ENCODE measurements at regions not wholly inside any gene's neighbourhood (a gene's known extent, or its start where the extent isn't known, plus 50 kb on each side); places are given as distances from the start of the nearest gene placed in this dataset.

GRCh38 chr2:177326591-177326990, 62.1 kb upstream of the NFE2L2 start:
- H3K27me3 ChIP-seq (ENCODE audit: control insufficient read depth, insufficient read depth, low read length) = no peaks in the 10 kb centered on the region
- H3K9ac ChIP-seq (ENCODE audit: low read depth, low read length) = no peak overlapping the region
- H3K4me1 ChIP-seq (ENCODE audit: control insufficient read depth, insufficient read depth, low read length) = peaks cover 1% of the 10 kb centered on the region
- no peaks in the 10 kb centered on the region for H3K9me3 ChIP-seq (ENCODE audit: control insufficient read depth, insufficient read depth, low read length)
- no peak overlapping the region for H3K4me3 ChIP-seq (ENCODE audit: low read depth, low read length)
- no peak overlapping the region for H3K27ac ChIP-seq (ENCODE audit: low read depth, low read length)
- H3K36me3 ChIP-seq (ENCODE audit: control insufficient read depth, insufficient read depth, low read length) = no peaks in the 10 kb centered on the region

- no peaks in the 10 kb centered on the region for H3K9me3 ChIP-seq (ENCODE audit: control insufficient read depth, insufficient read depth, low read length)
- no peaks in the 10 kb centered on the region for H3K27me3 ChIP-seq (ENCODE audit: control insufficient read depth, insufficient read depth, low read length)
- no peaks in the 10 kb centered on the region for H3K36me3 ChIP-seq (ENCODE audit: control insufficient read depth, insufficient read depth, low read length)
- H3K9ac ChIP-seq (ENCODE audit: low read depth, low read length) = no peak overlapping the region
- peaks cover 6% of the 10 kb centered on the region for H3K4me1 ChIP-seq (ENCODE audit: control insufficient read depth, insufficient read depth, low read length)
- no peak overlapping the region for H3K27ac ChIP-seq (ENCODE audit: low read depth, low read length)
- no peak overlapping the region for H3K4me3 ChIP-seq (ENCODE audit: low read depth, low read length)
These were observed 62.5 kb upstream of the NFE2L2 start for GRCh38 chr2:177327009-177327408.

- H3K4me1 ChIP-seq (ENCODE audit: control insufficient read depth, insufficient read depth, low read length) = peaks cover 14% of the 10 kb centered on the region
These were observed 63.5 kb upstream of the NFE2L2 start for GRCh38 chr2:177328056-177328455.

GRCh38 chr2:177329064-177329463, 63.5 kb upstream of the AGPS start:
- Histone ChIP-seq H3K36me3 (ENCODE audit: control insufficient read depth, insufficient read depth, low read length) (no peaks in the 10 kb centered on the region), H3K4me1 (ENCODE audit: control insufficient read depth, insufficient read depth, low read length) (peaks cover 18% of the 10 kb centered on the region), H3K4me3 (ENCODE audit: low read depth, low read length) (no peak overlapping the region), H3K27ac (ENCODE audit: low read depth, low read length) (no peak overlapping the region), H3K9me3 (ENCODE audit: control insufficient read depth, insufficient read depth, low read length) (no peaks in the 10 kb centered on the region), H3K9ac (ENCODE audit: low read depth, low read length) (no peak overlapping the region), H3K27me3 (ENCODE audit: control insufficient read depth, insufficient read depth, low read length) (no peaks in the 10 kb centered on the region)

More at GRCh38 chr2:177328056-177328455, 63.5 kb upstream of the NFE2L2 start:
- H3K36me3 ChIP-seq (ENCODE audit: control insufficient read depth, insufficient read depth, low read length) = no peaks in the 10 kb centered on the region
- H3K27ac ChIP-seq (ENCODE audit: low read depth, low read length) = no peak overlapping the region
- no peak overlapping the region for H3K9ac ChIP-seq (ENCODE audit: low read depth, low read length)
- no peaks in the 10 kb centered on the region for H3K27me3 ChIP-seq (ENCODE audit: control insufficient read depth, insufficient read depth, low read length)
- H3K9me3 ChIP-seq (ENCODE audit: control insufficient read depth, insufficient read depth, low read length) = no peaks in the 10 kb centered on the region
- no peak overlapping the region for H3K4me3 ChIP-seq (ENCODE audit: low read depth, low read length)

- Histone ChIP-seq H3K36me3 (ENCODE audit: control insufficient read depth, insufficient read depth, low read length) (no peaks in the 10 kb centered on the region), H3K4me1 (ENCODE audit: control insufficient read depth, insufficient read depth, low read length) (peaks cover 18% of the 10 kb centered on the region), H3K27me3 (ENCODE audit: control insufficient read depth, insufficient read depth, low read length) (no peaks in the 10 kb centered on the region), H3K4me3 (ENCODE audit: low read depth, low read length) (no peak overlapping the region), H3K9ac (ENCODE audit: low read depth, low read length) (no peak overlapping the region), H3K27ac (ENCODE audit: low read depth, low read length) (no peak overlapping the region), H3K9me3 (ENCODE audit: control insufficient read depth, insufficient read depth, low read length) (no peaks in the 10 kb centered on the region)
These were observed 61.0 kb upstream of the AGPS start for GRCh38 chr2:177331466-177331997.

GRCh38 chr2:177332026-177332991, 60.3 kb upstream of the AGPS start:
- H3K4me3 ChIP-seq (ENCODE audit: low read depth, low read length) = no peak overlapping the region; the same call in 1 of the 2 replicates
- H3K9ac ChIP-seq (ENCODE audit: low read depth, low read length) = peak overlapping the region; percentile 29
- peak overlapping the region; percentile 53 for H3K27ac ChIP-seq (ENCODE audit: low read depth, low read length)

GRCh38 chr2:177332992-177333388, 59.6 kb upstream of the AGPS start:
- H3K9me3 ChIP-seq (ENCODE audit: control insufficient read depth, insufficient read depth, low read length) = no peaks in the 10 kb centered on the region
- peaks cover 18% of the 10 kb centered on the region for H3K4me1 ChIP-seq (ENCODE audit: control insufficient read depth, insufficient read depth, low read length)
- peak overlapping the region; percentile 29 for H3K9ac ChIP-seq (ENCODE audit: low read depth, low read length)
- H3K36me3 ChIP-seq (ENCODE audit: control insufficient read depth, insufficient read depth, low read length) = no peaks in the 10 kb centered on the region
- no peak overlapping the region for H3K4me3 ChIP-seq (ENCODE audit: low read depth, low read length)
- peak overlapping the region; percentile 53 for H3K27ac ChIP-seq (ENCODE audit: low read depth, low read length)
- no peaks in the 10 kb centered on the region for H3K27me3 ChIP-seq (ENCODE audit: control insufficient read depth, insufficient read depth, low read length)

More at GRCh38 chr2:177332026-177332991, 60.3 kb upstream of the AGPS start:
- H3K9me3 ChIP-seq (ENCODE audit: control insufficient read depth, insufficient read depth, low read length) = no peaks in the 10 kb centered on the region
- H3K27me3 ChIP-seq (ENCODE audit: control insufficient read depth, insufficient read depth, low read length) = no peaks in the 10 kb centered on the region
- H3K4me1 ChIP-seq (ENCODE audit: control insufficient read depth, insufficient read depth, low read length) = peaks cover 18% of the 10 kb centered on the region
- no peaks in the 10 kb centered on the region for H3K36me3 ChIP-seq (ENCODE audit: control insufficient read depth, insufficient read depth, low read length)

GRCh38 chr2:177334940-177335543, 57.5 kb upstream of the AGPS start:
- Histone ChIP-seq H3K9me3 (ENCODE audit: control insufficient read depth, insufficient read depth, low read length) (no peaks in the 10 kb centered on the region), H3K36me3 (ENCODE audit: control insufficient read depth, insufficient read depth, low read length) (no peaks in the 10 kb centered on the region), H3K4me1 (ENCODE audit: control insufficient read depth, insufficient read depth, low read length) (peaks cover 18% of the 10 kb centered on the region), H3K27ac (ENCODE audit: low read depth, low read length) (no peak overlapping the region), H3K9ac (ENCODE audit: low read depth, low read length) (no peak overlapping the region), H3K4me3 (ENCODE audit: low read depth, low read length) (no peak overlapping the region), H3K27me3 (ENCODE audit: control insufficient read depth, insufficient read depth, low read length) (no peaks in the 10 kb centered on the region)

DNA sequence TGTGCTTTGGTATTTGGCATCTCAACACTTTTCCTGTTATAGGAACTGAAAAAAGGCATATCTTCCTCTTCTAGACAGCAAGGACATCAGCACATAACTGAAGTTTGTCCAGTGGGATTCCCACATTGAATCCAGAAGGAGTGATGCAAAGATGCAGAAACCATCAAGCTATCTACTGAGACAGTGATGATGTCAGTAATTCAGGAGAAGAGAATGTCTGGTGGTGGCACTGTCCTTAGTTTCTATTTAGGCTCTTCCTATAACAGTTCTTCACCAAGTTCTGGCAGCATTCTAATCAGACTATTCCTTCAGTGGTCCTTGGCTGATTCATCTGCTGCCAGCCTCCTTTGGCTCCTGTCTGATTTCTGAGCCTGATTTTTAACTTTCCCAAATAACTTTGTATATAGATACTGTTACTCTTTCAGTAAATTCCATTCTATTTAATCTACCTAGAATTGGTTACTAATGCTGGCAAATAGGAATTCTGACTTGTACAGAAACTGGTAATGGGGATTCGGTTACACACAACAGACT, 56.6 kb upstream of the AGPS start:
- H3K36me3 ChIP-seq (ENCODE audit: control insufficient read depth, insufficient read depth, low read length) = no peaks in the 10 kb centered on the region
- H3K9me3 ChIP-seq (ENCODE audit: control insufficient read depth, insufficient read depth, low read length) = no peaks in the 10 kb centered on the region
- no peak overlapping the region for H3K27ac ChIP-seq (ENCODE audit: low read depth, low read length)
- no peak overlapping the region for H3K4me3 ChIP-seq (ENCODE audit: low read depth, low read length)
- no peaks in the 10 kb centered on the region for H3K27me3 ChIP-seq (ENCODE audit: control insufficient read depth, insufficient read depth, low read length)
- no peak overlapping the region for H3K9ac ChIP-seq (ENCODE audit: low read depth, low read length)
- H3K4me1 ChIP-seq (ENCODE audit: control insufficient read depth, insufficient read depth, low read length) = peaks cover 18% of the 10 kb centered on the region

- Histone ChIP-seq H3K27ac (ENCODE audit: low read depth, low read length) (peak overlapping the region; percentile 53), H3K4me3 (ENCODE audit: low read depth, low read length) (no peak overlapping the region), H3K9ac (ENCODE audit: low read depth, low read length) (no peak overlapping the region), H3K27me3 (ENCODE audit: control insufficient read depth, insufficient read depth, low read length) (no peaks in the 10 kb centered on the region), H3K4me1 (ENCODE audit: control insufficient read depth, insufficient read depth, low read length) (peaks cover 1% of the 10 kb centered on the region; the same call in 1 of the 2 replicates), H3K36me3 (ENCODE audit: control insufficient read depth, insufficient read depth, low read length) (no peaks in the 10 kb centered on the region), H3K9me3 (ENCODE audit: control insufficient read depth, insufficient read depth, low read length) (no peaks in the 10 kb centered on the region)
These were observed 54.3 kb upstream of the AGPS start for GRCh38 chr2:177338177-177338721.

All from HUES48 (cell line).